Suprapubic skin (tissue), 4 donors: ENCODE measurements at regions not wholly inside any gene's neighbourhood (a gene's known extent, or its start where the extent isn't known, plus 50 kb on each side); places are given as distances from the start of the nearest gene placed in this dataset.

Source experiments
- DNase-seq, 2 donors: peaks; one replicate each; pipeline ENCODE4 v3.0.0-alpha.2; 2019; ENCODE audit warnings: low spot score in 2 of 2
- H3K27ac ChIP-seq: fragments of 200-600 bp; sonication (generic); one replicate; pipeline ENCODE4 v1.5.1; 2019
- H3K27me3 ChIP-seq: fragments of 200-600 bp; sonication (generic); one replicate; pipeline ENCODE4 v1.5.1; 2019
- H3K36me3 ChIP-seq: fragments of 200-600 bp; sonication (generic); one replicate; pipeline ENCODE4 v1.5.1; 2019
- H3K4me1 ChIP-seq: fragments of 200-600 bp; sonication (generic); one replicate; pipeline ENCODE4 v1.5.1; 2019
- H3K4me3 ChIP-seq: fragments of 200-600 bp; sonication (generic); one replicate; pipeline ENCODE4 v1.5.1; 2019; ENCODE audit warnings: mild to moderate bottlenecking
- H3K9me3 ChIP-seq: fragments of 200-600 bp; sonication (generic); one replicate; pipeline ENCODE4 v1.5.1; 2019
- CTCF ChIP-seq, 2 donors: fragments of 200-600 bp in 1 of 2; fragments of 450-650 bp in 1 of 2; sonication (generic) in 1 of 2; IDR thresholded peaks; one replicate each; pipeline ENCODE4 v1.5.1; 2016 to 2019; ENCODE audit warnings: antibody characterized with exemption in 2 of 2, mild to moderate bottlenecking in 1 of 2, moderate library complexity in 1 of 2
- EP300 ChIP-seq: sonication (generic); formaldehyde crosslinking; IDR thresholded peaks from one replicate; pipeline ENCODE4 v1.6.1; 2017; ENCODE audit warnings: antibody characterized with exemption
- POLR2A ChIP-seq, 2 donors: fragments of 450-650 bp; IDR thresholded peaks; one replicate each; pipeline ENCODE4 v1.6.1; 2017; ENCODE audit warnings: antibody characterized with exemption in 2 of 2, mild to moderate bottlenecking in 2 of 2, moderate library complexity in 2 of 2
- POLR2AphosphoS5 ChIP-seq, 3 donors: sonication (generic); formaldehyde crosslinking; IDR thresholded peaks; one replicate each; pipeline ENCODE4 v1.6.1; 2017; ENCODE audit warnings: antibody characterized with exemption in 3 of 3
- WGBS: methylation state at CpG from one replicate; pipeline ENCODE4 v1.1.5; 2018; 5-methylcytosine and 5-hydroxymethylcytosine counted together

GRCh38 chr4:41318839-41319530, 62.3 kb downstream of the UCHL1 start:
- no peak for DNase-seq
- no peaks in the 10 kb centered on the region for H3K27me3 ChIP-seq
- H3K27ac ChIP-seq = no peak overlapping the region
- H3K4me1 ChIP-seq = peaks cover 9% of the 10 kb centered on the region
- 65% methylated on average over 6 of the region's 6 CpGs for WGBS
- H3K4me3 ChIP-seq = no peak overlapping the region
- TF ChIP-seq POLR2A (IDR thresholded peaks at IDR 0.05) (no peak), POLR2AphosphoS5 (IDR thresholded peaks at IDR 0.05) (no peak), EP300 (no peak), CTCF (IDR thresholded peaks at IDR 0.05) (no peak)
- H3K36me3 ChIP-seq = no peaks in the 10 kb centered on the region
- no peaks in the 10 kb centered on the region for H3K9me3 ChIP-seq

GRCh38 chr4:41319553-41319952, 62.8 kb downstream of the UCHL1 start:
- no peaks in the 10 kb centered on the region for H3K9me3 ChIP-seq
- H3K4me1 ChIP-seq = peaks cover 9% of the 10 kb centered on the region
- WGBS = 45% methylated on average over 5 of the region's 5 CpGs
- DNase-seq = no peak
- no peaks in the 10 kb centered on the region for H3K36me3 ChIP-seq
- no peak for TF ChIP-seq POLR2A (IDR thresholded peaks at IDR 0.05)
- TF ChIP-seq POLR2AphosphoS5 (IDR thresholded peaks at IDR 0.05) = no peak
- no peak for TF ChIP-seq EP300
- no peak for TF ChIP-seq CTCF (IDR thresholded peaks at IDR 0.05)
- no peak overlapping the region for H3K27ac ChIP-seq
- no peak overlapping the region for H3K4me3 ChIP-seq
- H3K27me3 ChIP-seq = no peaks in the 10 kb centered on the region

- Histone ChIP-seq H3K9me3 (no peaks in the 10 kb centered on the region), H3K36me3 (no peaks in the 10 kb centered on the region), H3K4me3 (no peak overlapping the region), H3K27ac (no peak overlapping the region), H3K27me3 (no peaks in the 10 kb centered on the region), H3K4me1 (peaks cover 9% of the 10 kb centered on the region)
- 57% methylated on average over 1 of the region's 1 CpG for WGBS
- no peak for DNase-seq
- TF ChIP-seq CTCF (IDR thresholded peaks at IDR 0.05) (no peak), POLR2A (IDR thresholded peaks at IDR 0.05) (no peak), POLR2AphosphoS5 (IDR thresholded peaks at IDR 0.05) (no peak), EP300 (no peak)
Observed at GRCh38 chr4:41320278-41320677, 63.5 kb downstream of the UCHL1 start.

- H3K27me3 ChIP-seq = no peaks in the 10 kb centered on the region
- H3K4me3 ChIP-seq = no peak overlapping the region
- no peak for DNase-seq
- TF ChIP-seq POLR2AphosphoS5 (IDR thresholded peaks at IDR 0.05) (no peak), POLR2A (IDR thresholded peaks at IDR 0.05) (no peak), EP300 (no peak), CTCF (IDR thresholded peaks at IDR 0.05) (no peak)
- no peak overlapping the region for H3K27ac ChIP-seq
- peaks cover 9% of the 10 kb centered on the region for H3K4me1 ChIP-seq
- WGBS = 0% methylated on average over 1 of the region's 1 CpG
- no peaks in the 10 kb centered on the region for H3K36me3 ChIP-seq
- H3K9me3 ChIP-seq = no peaks in the 10 kb centered on the region
Observed at GRCh38 chr4:41320786-41321185, 64.1 kb downstream of the UCHL1 start.

- H3K4me1 ChIP-seq = peaks cover 9% of the 10 kb centered on the region
- no peak overlapping the region for H3K4me3 ChIP-seq
- H3K36me3 ChIP-seq = no peaks in the 10 kb centered on the region
- TF ChIP-seq POLR2AphosphoS5 (IDR thresholded peaks at IDR 0.05) (no peak), POLR2A (IDR thresholded peaks at IDR 0.05) (no peak), CTCF (IDR thresholded peaks at IDR 0.05) (no peak), EP300 (no peak)
- DNase-seq = no peak
- H3K27me3 ChIP-seq = no peaks in the 10 kb centered on the region
- no peaks in the 10 kb centered on the region for H3K9me3 ChIP-seq
- no peak overlapping the region for H3K27ac ChIP-seq
Observed at GRCh38 chr4:41321216-41321945, 64.7 kb downstream of the UCHL1 start.
